ENCODE measurements at regions not wholly inside any gene's neighbourhood (a gene's known extent, or its start where the extent isn't known, plus 50 kb on each side); places are given as distances from the start of the nearest gene placed in this dataset.

DNA sequence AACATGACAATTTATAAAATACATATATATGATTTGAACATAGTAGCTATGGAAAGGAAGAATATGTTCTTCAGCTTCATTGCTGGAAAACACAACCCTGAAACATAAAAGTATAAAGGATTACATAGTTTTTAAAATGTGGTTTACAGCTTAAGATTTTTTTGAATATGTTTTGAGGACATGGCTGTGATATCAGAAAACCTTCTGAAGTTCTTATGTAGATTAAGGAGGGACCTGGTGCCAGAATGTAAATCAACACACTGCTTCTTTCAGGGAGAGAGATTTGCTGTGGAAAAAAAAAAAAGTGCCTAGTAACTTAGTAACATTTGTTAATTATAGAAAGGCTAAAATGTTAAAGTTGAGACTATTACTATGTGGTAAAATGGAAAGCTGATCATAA is 1261.8 kb downstream of the ADGRL3 start:
- no peak for TF ChIP-seq TCF12 (IDR thresholded peaks at IDR 0.05)
- TF ChIP-seq, protein P1, sequence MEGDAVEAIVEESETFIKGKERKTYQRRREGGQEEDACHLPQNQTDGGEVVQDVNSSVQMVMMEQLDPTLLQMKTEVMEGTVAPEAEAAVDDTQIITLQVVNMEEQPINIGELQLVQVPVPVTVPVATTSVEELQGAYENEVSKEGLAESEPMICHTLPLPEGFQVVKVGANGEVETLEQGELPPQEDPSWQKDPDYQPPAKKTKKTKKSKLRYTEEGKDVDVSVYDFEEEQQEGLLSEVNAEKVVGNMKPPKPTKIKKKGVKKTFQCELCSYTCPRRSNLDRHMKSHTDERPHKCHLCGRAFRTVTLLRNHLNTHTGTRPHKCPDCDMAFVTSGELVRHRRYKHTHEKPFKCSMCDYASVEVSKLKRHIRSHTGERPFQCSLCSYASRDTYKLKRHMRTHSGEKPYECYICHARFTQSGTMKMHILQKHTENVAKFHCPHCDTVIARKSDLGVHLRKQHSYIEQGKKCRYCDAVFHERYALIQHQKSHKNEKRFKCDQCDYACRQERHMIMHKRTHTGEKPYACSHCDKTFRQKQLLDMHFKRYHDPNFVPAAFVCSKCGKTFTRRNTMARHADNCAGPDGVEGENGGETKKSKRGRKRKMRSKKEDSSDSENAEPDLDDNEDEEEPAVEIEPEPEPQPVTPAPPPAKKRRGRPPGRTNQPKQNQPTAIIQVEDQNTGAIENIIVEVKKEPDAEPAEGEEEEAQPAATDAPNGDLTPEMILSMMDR (IDR thresholded peaks at IDR 0.05) = no peak
- TF ChIP-seq, protein P2, sequence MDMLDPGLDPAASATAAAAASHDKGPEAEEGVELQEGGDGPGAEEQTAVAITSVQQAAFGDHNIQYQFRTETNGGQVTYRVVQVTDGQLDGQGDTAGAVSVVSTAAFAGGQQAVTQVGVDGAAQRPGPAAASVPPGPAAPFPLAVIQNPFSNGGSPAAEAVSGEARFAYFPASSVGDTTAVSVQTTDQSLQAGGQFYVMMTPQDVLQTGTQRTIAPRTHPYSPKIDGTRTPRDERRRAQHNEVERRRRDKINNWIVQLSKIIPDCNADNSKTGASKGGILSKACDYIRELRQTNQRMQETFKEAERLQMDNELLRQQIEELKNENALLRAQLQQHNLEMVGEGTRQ (IDR thresholded peaks at IDR 0.05; ENCODE audit: borderline replicate concordance, low read depth, low read length) = no peak
- no peak for TF ChIP-seq RAD21 (IDR thresholded peaks at IDR 0.05; ENCODE audit: low read length)
- no peak for TF ChIP-seq JUND (IDR thresholded peaks at IDR 0.05)
- TF ChIP-seq CHD2 (IDR thresholded peaks at IDR 0.05; ENCODE audit: low read length, partially characterized antibody) = no peak
- TF ChIP-seq NFIC (IDR thresholded peaks at IDR 0.05; ENCODE audit: borderline replicate concordance) = no peak
- no peak for TF ChIP-seq SMC3 (IDR thresholded peaks at IDR 0.05; ENCODE audit: low read depth, low read length)
